ENCODE measurements at regions not wholly inside any gene's neighbourhood (a gene's known extent, or its start where the extent isn't known, plus 50 kb on each side); places are given as distances from the start of the nearest gene placed in this dataset.

GRCh38 chr13:85742355-85742754 is 56.9 kb downstream of the SLITRK6 start:
- no peak for TF ChIP-seq CTCF (IDR thresholded peaks at IDR 0.05)
- no peak for TF ChIP-seq POLR2A (IDR thresholded peaks at IDR 0.05)
- no peak for TF ChIP-seq POLR2AphosphoS5 (IDR thresholded peaks at IDR 0.05)

Measured in upper lobe of left lung (tissue), 4 donors.